Posterior cingulate gyrus (tissue), 11 donors: ENCODE measurements at regions not wholly inside any gene's neighbourhood (a gene's known extent, or its start where the extent isn't known, plus 50 kb on each side); places are given as distances from the start of the nearest gene placed in this dataset.
"Not testable (repeated sequence)": the region's sequence is repeated elsewhere in the genome, so short reads cannot be mapped to it uniquely, and the experiment has no call there.

ENCODE experiments used
- DNase-seq, 10 donors: peaks; one replicate each; pipeline versions ENCODE4 v3.0.0 to v3.0.0-alpha.2; 2020 to 2021; ENCODE audit warnings: mixed read lengths in 3 of 10
- intact Hi-C: fragments of 100-400 bp; cut with DNase I; formaldehyde crosslinking; loops from one replicate; pipeline ENCODE4 v1.15.1; 2023

- intact Hi-C loops, DNase-seq: not testable (repeated sequence)
Observed at GRCh38 chr2:97312426-97312825, 199.5 kb downstream of the ANKRD36 start.

GRCh38 chr2:97305426-97305825, 192.5 kb downstream of the ANKRD36 start:
- intact Hi-C loops, DNase-seq: not testable (repeated sequence)

GRCh38 chr2:97302881-97303280, 189.9 kb downstream of the ANKRD36 start:
- DNase-seq, intact Hi-C loops: not testable (repeated sequence)

GRCh38 chr2:97301771-97302170, 188.8 kb downstream of the ANKRD36 start:
- DNase-seq, intact Hi-C loops: not testable (repeated sequence)
